OCI-LY7 (cell line): ENCODE measurements at regions not wholly inside any gene's neighbourhood (a gene's known extent, or its start where the extent isn't known, plus 50 kb on each side); places are given as distances from the start of the nearest gene placed in this dataset.

ENCODE experiments used
- BruUV-seq: library from RNA; stranded (reverse); fragments of 400-500 nt; replicated peaks from 2 replicates; lab custom pipeline; 2021; lab: Mats Ljungman, UMichigan
- CTCF ChIA-PET: fragments of 300-600 bp; sonication (Branson Sonifier 250); formaldehyde crosslinking; loops from one replicate; lab custom pipeline; 2022; ENCODE audit warnings: antibody characterized with exemption; ENCODE audit not compliant: unreplicated experiment; lab: Charles Lee
- POLR2A ChIA-PET: fragments of 300-600 bp; sonication (Branson Sonifier 250); formaldehyde crosslinking; loops from one replicate; lab custom pipeline; 2022; ENCODE audit warnings: antibody characterized with exemption; lab: Charles Lee
- DNase-seq: peaks from one replicate; pipeline ENCODE4 v3.0.0-alpha.2; 2015; ENCODE audit warnings: low spot score
- H2AFZ ChIP-seq: fragments of 200-600 bp; sonication (generic), shearing (Covaris generic); 2 replicates; pipeline ENCODE4 v1.6.1; 2014; ENCODE audit warnings: mild to moderate bottlenecking, antibody characterized with exemption, low read length, moderate library complexity
- H3K27ac ChIP-seq: fragments of 200-600 bp; sonication (generic); 2 replicates; pipeline ENCODE4 v1.5.1; 2014; ENCODE audit warnings: mixed run types, low read depth, mild to moderate bottlenecking, moderate library complexity, low read length, inconsistent platforms; ENCODE audit not compliant: poor library complexity, severe bottlenecking
- H3K36me3 ChIP-seq: fragments of 200-600 bp; sonication (generic); 2 replicates; pipeline ENCODE4 v1.6.1; 2014; ENCODE audit warnings: mild to moderate bottlenecking, antibody characterized with exemption, low read length, moderate library complexity, mixed read lengths; ENCODE audit not compliant: insufficient read depth
- H3K4me1 ChIP-seq: fragments of 200-600 bp; sonication (generic); 2 replicates; pipeline ENCODE4 v1.5.1; 2014; ENCODE audit warnings: mild to moderate bottlenecking, low read length; ENCODE audit not compliant: insufficient read depth, poor library complexity, severe bottlenecking
- H3K4me2 ChIP-seq: fragments of 200-600 bp; sonication (generic); 2 replicates; pipeline ENCODE4 v1.6.1; 2014; ENCODE audit warnings: mild to moderate bottlenecking, low read length
- H3K4me3 ChIP-seq: fragments of 200-600 bp; sonication (generic); 2 replicates; pipeline ENCODE4 v1.5.1; 2014; ENCODE audit warnings: mild to moderate bottlenecking, low read depth, low read length; ENCODE audit not compliant: poor library complexity, severe bottlenecking
- H3K79me2 ChIP-seq: fragments of 200-600 bp; sonication (generic); 2 replicates; pipeline ENCODE4 v1.6.1; 2016; ENCODE audit warnings: low read depth, mild to moderate bottlenecking, low read length, moderate library complexity, mixed read lengths; ENCODE audit not compliant: insufficient read depth
- H3K9me2 ChIP-seq: fragments of 200-600 bp; sonication (generic); 2 replicates; pipeline ENCODE4 v1.6.1; 2016; ENCODE audit warnings: mild to moderate bottlenecking, low read length, mixed read lengths; ENCODE audit not compliant: insufficient read depth
- H3K9me3 ChIP-seq: fragments of 200-600 bp; sonication (generic); 2 replicates; pipeline ENCODE4 v1.6.1; 2014; ENCODE audit warnings: mild to moderate bottlenecking, mixed run types, low read length, mixed read lengths
- H4K20me1 ChIP-seq: fragments of 200-600 bp; sonication (generic); 2 replicates; pipeline ENCODE4 v1.6.1; 2014; ENCODE audit warnings: mild to moderate bottlenecking, antibody characterized with exemption, low read length, moderate library complexity, mixed read lengths; ENCODE audit not compliant: insufficient read depth
- EZH2phosphoT487 ChIP-seq: fragments of 200-600 bp; sonication (generic); IDR thresholded peaks from 2 replicates; pipeline ENCODE4 v1.6.1; 2018; ENCODE audit warnings: low read depth, borderline replicate concordance, mild to moderate bottlenecking, mixed run types, antibody characterized with exemption, low read length, moderate library complexity, mixed read lengths
- intact Hi-C: fragments of 100-400 bp; cut with micrococcal nuclease; formaldehyde crosslinking; loops from one replicate; pipeline ENCODE4 v1.10.0; 2022; ENCODE audit not compliant: unreplicated experiment
- TF ChIP-seq, protein P1 (sequence below): fragments of 200-600 bp; sonication (generic); conservative IDR thresholded peaks from 2 replicates; pipeline ENCODE4 v1.5.1; 2014; ENCODE audit warnings: mild to moderate bottlenecking, antibody characterized with exemption, low read length, moderate library complexity, mixed read lengths

DNA sequence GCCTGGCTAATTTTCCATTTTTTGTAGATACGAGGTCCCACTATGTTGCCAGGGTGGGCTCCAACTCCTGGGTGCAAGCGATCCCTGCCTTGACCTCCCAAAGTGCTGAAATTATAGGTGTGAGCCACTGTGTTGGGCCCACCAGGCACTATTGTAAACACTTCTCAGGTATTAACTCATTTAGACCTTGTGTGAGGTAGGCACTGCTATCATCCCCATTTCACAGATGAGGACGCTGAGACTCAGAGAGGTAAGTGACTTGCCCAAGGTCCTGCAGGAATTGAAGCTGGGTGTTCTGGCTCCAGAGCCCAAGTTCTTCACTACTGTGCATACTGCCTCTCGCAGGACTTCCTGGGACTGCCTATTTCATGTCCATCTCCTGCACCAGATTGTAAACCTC lies 67.1 kb upstream of the SYPL1 start:
- Histone ChIP-seq H3K4me2 (peak overlapping the region; percentile 39), H3K27ac (no peak overlapping the region), H3K9me2 (no peaks in the 10 kb centered on the region), H3K4me3 (no peak overlapping the region), H2AFZ (no peak overlapping the region; the same call in 1 of the 2 replicates), H3K9me3 (no peaks in the 10 kb centered on the region), H4K20me1 (no peaks in the 10 kb centered on the region), H3K4me1 (peaks cover 49% of the 10 kb centered on the region), H3K36me3 (no peaks in the 10 kb centered on the region), H3K79me2 (no peaks in the 10 kb centered on the region)
- POLR2A ChIA-PET = interaction anchor here (0.6 to 1.5 kb wide), 4 partner anchors 106 to 485 kb away, joined by 3 to 7 read pairs (median 4); partner anchors contain the start of gene NAMPT
- TF ChIP-seq, protein P1, sequence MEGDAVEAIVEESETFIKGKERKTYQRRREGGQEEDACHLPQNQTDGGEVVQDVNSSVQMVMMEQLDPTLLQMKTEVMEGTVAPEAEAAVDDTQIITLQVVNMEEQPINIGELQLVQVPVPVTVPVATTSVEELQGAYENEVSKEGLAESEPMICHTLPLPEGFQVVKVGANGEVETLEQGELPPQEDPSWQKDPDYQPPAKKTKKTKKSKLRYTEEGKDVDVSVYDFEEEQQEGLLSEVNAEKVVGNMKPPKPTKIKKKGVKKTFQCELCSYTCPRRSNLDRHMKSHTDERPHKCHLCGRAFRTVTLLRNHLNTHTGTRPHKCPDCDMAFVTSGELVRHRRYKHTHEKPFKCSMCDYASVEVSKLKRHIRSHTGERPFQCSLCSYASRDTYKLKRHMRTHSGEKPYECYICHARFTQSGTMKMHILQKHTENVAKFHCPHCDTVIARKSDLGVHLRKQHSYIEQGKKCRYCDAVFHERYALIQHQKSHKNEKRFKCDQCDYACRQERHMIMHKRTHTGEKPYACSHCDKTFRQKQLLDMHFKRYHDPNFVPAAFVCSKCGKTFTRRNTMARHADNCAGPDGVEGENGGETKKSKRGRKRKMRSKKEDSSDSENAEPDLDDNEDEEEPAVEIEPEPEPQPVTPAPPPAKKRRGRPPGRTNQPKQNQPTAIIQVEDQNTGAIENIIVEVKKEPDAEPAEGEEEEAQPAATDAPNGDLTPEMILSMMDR = no peak
- TF ChIP-seq EZH2phosphoT487 = no peak
- CTCF ChIA-PET = interaction anchor here (6.0 kb wide), 1 partner anchor 283 kb away, joined by 32 read pairs; no protein-coding TSS in a partner anchor
- DNase-seq = no peak
- intact Hi-C loops = loop anchor here (5.0 kb wide), 1 partner anchor 363 kb away; no protein-coding TSS in a partner anchor
- BruUV-seq = no TSS peak

DNA sequence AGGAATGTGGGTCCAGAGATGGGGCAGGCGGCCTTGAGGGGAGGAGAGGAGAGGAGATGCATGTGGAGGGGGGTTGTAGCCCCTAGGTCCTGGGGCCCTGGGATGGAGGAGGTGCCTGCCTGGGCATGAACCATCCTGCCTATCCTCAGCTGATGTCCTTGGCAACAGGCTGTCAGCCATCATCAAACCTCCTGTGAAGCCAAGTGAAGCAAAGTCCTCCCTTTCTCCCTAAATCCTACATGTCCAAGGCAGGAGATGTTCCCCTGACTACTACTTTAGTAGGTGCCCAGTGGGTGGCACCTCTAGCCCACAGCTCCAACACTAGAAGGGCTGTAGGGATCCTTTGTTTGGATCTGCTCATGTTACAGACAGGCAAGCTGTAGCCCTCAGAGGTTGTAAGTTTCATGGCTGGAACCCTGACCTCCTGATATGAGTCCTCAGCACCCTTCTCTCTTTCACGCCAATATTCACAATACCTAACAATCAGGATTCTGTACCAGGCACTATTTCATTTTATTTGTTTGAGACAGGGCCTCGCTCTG lies 66.6 kb upstream of the SYPL1 start:
- Histone ChIP-seq H3K4me3 (no peak overlapping the region), H3K9me3 (no peaks in the 10 kb centered on the region), H3K9me2 (no peaks in the 10 kb centered on the region), H3K4me1 (peaks cover 49% of the 10 kb centered on the region), H3K4me2 (peak overlapping the region; percentile 59), H2AFZ (peak overlapping the region; percentile 8; the same call in 1 of the 2 replicates), H4K20me1 (no peaks in the 10 kb centered on the region), H3K27ac (no peak overlapping the region), H3K36me3 (no peaks in the 10 kb centered on the region), H3K79me2 (no peaks in the 10 kb centered on the region)
- no TSS peak for BruUV-seq
- ChIA-PET POLR2A (interaction anchor here (0.6 to 2.6 kb wide), 4 partner anchors 27 to 485 kb away, joined by 3 to 14 read pairs (median 4); partner anchors contain the start of gene NAMPT), CTCF (interaction anchor here (0.9 to 6.0 kb wide), 2 partner anchors 120 to 284 kb away, joined by 3 to 32 read pairs; no protein-coding TSS in a partner anchor)
- intact Hi-C loops = loop anchor here (1.0 to 5.0 kb wide), 2 partner anchors 107 to 364 kb away; no protein-coding TSS in a partner anchor
- TF ChIP-seq EZH2phosphoT487 = no peak
- TF ChIP-seq, protein P1 = no peak
- peak; percentile 33 for DNase-seq
